Activated CD8-positive, alpha-beta T cell treated with anti-CD3 and anti-CD28 coated beads, Interleukin-2, amount 10 ng/mL, durations not matched to agents 7 days and 5 days (primary cell): ENCODE measurements at regions not wholly inside any gene's neighbourhood (a gene's known extent, or its start where the extent isn't known, plus 50 kb on each side); places are given as distances from the start of the nearest gene placed in this dataset.

Experiments used
- ATAC-seq: fragments of 150-1000 bp; cut with Tn5 transposase; one replicate; pipeline ENCODE4 v1.10.0; 2021; ENCODE audit warnings: moderate library complexity
- CTCF ChIA-PET: fragments of 350-600 bp; sonication (Branson Sonifier 250); formaldehyde crosslinking; loops from one replicate; lab custom pipeline; 2021; ENCODE audit warnings: antibody characterized with exemption; lab: Charles Lee
- POLR2A ChIA-PET: fragments of 350-600 bp; sonication (Branson Sonifier 250); formaldehyde crosslinking; loops from one replicate; lab custom pipeline; 2021; ENCODE audit warnings: antibody characterized with exemption; lab: Charles Lee
- DNase-seq: peaks from one replicate; pipeline ENCODE4 v3.0.0-alpha.2; 2020
- H3K27ac Mint-ChIP-seq: one replicate; pipeline ENCODE4 v1.8.0; 2021; ENCODE audit warnings: mild to moderate bottlenecking, mixed read lengths
- H3K27me3 Mint-ChIP-seq: one replicate; pipeline ENCODE4 v1.8.0; 2021; ENCODE audit warnings: low read depth, mixed read lengths
- H3K36me3 Mint-ChIP-seq: one replicate; pipeline ENCODE4 v1.8.0; 2021; ENCODE audit warnings: low read depth, mixed read lengths
- H3K4me1 Mint-ChIP-seq: one replicate; pipeline ENCODE4 v1.8.0; 2021; ENCODE audit warnings: low read depth, mixed read lengths
- H3K4me3 Mint-ChIP-seq: one replicate; pipeline ENCODE4 v1.8.0; 2021; ENCODE audit warnings: mild to moderate bottlenecking, mixed read lengths
- H3K9me3 Mint-ChIP-seq: one replicate; pipeline ENCODE4 v1.8.0; 2022; ENCODE audit warnings: mixed read lengths; ENCODE audit not compliant: insufficient read depth

DNA sequence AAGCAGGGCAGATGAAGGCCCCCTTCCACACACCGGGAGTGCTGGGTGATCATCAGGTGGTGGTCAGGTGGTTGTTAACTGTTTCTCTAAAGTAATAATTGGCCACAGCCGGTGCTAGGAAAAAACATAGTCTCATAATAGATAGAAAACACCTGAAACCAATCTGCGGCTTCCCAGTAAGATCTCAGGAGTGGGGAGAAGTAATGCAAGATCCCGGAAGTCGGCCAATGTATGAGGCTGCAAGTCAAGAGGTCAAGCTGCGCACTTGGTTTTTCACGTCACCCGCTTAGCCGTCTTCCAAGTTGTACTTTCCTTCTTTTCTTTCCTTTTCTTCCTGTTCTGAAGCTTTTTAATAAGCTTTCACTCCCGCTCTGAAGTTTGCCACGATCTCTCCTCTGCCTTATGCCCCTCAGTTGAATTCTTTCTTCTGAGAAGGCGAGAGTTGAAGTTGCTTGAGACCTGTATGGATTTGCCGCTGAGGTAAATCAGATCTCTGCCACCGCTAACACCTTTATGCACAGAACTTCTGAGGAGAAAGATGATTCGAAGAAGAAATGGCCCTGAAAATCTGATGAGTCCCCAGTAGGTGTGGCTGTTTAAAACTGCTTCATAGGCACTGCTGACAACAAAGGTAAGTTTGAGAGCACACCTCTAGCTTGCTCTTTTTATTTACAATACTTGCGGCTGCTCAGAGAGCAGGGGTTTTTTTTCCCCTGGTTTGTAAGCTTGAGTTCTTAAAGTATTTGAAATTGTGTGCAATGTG, 406.6 kb downstream of the FAM170A start:
- no peak overlapping the region for H3K27ac Mint-ChIP-seq
- DNase-seq, result no peak
- ChIA-PET CTCF (no interaction called here), POLR2A (no interaction called here)
- no peak for ATAC-seq
- no peaks in the 10 kb centered on the region for H3K36me3 Mint-ChIP-seq
- no peaks in the 10 kb centered on the region for H3K9me3 Mint-ChIP-seq
- H3K4me1 Mint-ChIP-seq, result no peaks in the 10 kb centered on the region
- H3K4me3 Mint-ChIP-seq, result no peak overlapping the region
- H3K27me3 Mint-ChIP-seq, result no peaks in the 10 kb centered on the region

GRCh38 chr5:120037451-120037850, 408.1 kb downstream of the FAM170A start:
- no peak for ATAC-seq
- Mint-ChIP-seq H3K4me1 (no peaks in the 10 kb centered on the region), H3K27ac (no peak overlapping the region), H3K4me3 (no peak overlapping the region), H3K36me3 (no peaks in the 10 kb centered on the region), H3K27me3 (no peaks in the 10 kb centered on the region), H3K9me3 (no peaks in the 10 kb centered on the region)
- DNase-seq, result no peak
- ChIA-PET POLR2A (no interaction called here), CTCF (no interaction called here)

DNA sequence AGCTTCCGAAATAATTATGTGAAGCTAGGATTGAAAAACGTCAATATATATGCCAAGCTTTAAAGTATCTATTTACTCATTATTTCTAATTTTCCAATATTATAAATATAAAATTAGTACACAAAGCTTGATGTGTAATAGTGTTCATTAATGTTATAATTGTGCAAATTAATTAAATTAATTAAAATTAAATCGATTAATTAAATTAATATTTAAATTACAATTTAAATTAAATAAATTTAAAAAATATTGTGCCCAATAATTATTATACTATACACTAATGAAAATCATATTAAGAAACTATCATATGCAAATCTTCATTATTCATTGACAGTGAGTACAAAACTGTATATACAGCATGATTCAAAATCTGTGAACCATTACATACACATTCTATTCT, 409.8 kb downstream of the FAM170A start:
- Mint-ChIP-seq H3K4me3 (no peak overlapping the region), H3K27me3 (no peaks in the 10 kb centered on the region), H3K9me3 (no peaks in the 10 kb centered on the region), H3K4me1 (no peaks in the 10 kb centered on the region), H3K27ac (no peak overlapping the region), H3K36me3 (no peaks in the 10 kb centered on the region)
- ChIA-PET CTCF (no interaction called here), POLR2A (no interaction called here)
- DNase-seq (no peak), ATAC-seq (no peak)

DNA sequence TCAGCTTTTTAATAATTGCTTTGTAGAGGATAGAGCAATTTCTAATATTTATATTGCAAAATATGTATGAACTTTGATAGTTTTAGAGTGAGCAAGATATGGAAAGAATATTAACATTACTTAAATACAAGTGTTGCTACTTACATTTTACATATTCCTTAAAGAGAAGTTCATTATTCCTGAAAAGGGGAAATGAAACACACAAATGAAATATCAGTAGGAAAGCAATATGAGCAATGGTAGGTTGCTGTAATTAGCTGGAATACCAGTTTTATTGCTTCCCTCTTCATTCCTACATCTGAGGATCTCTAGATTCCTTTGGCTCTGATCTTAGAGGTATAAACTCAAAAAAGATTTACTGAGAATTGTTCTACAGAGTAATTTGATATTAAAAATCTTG, 414.1 kb downstream of the FAM170A start:
- POLR2A ChIA-PET, result no interaction called here
- CTCF ChIA-PET, result no interaction called here
- no peak for DNase-seq
- H3K36me3 Mint-ChIP-seq, result no peaks in the 10 kb centered on the region
- no peaks in the 10 kb centered on the region for H3K27me3 Mint-ChIP-seq
- ATAC-seq, result no peak
- H3K27ac Mint-ChIP-seq, result no peak overlapping the region
- H3K4me1 Mint-ChIP-seq, result no peaks in the 10 kb centered on the region
- H3K9me3 Mint-ChIP-seq, result no peaks in the 10 kb centered on the region
- no peak overlapping the region for H3K4me3 Mint-ChIP-seq

- POLR2A ChIA-PET, result no interaction called here
- no peak for ATAC-seq
- H3K27me3 Mint-ChIP-seq, result no peaks in the 10 kb centered on the region
- H3K4me3 Mint-ChIP-seq, result no peak overlapping the region
- H3K27ac Mint-ChIP-seq, result no peak overlapping the region
- CTCF ChIA-PET, result no interaction called here
- DNase-seq, result no peak
- no peaks in the 10 kb centered on the region for H3K9me3 Mint-ChIP-seq
- no peaks in the 10 kb centered on the region for H3K4me1 Mint-ChIP-seq
- H3K36me3 Mint-ChIP-seq, result no peaks in the 10 kb centered on the region
Measured at GRCh38 chr5:120052916-120053828, 410.9 kb upstream of the PRR16 start.

- Mint-ChIP-seq H3K4me3 (no peak overlapping the region), H3K9me3 (no peaks in the 10 kb centered on the region), H3K27ac (no peak overlapping the region), H3K27me3 (no peaks in the 10 kb centered on the region), H3K36me3 (no peaks in the 10 kb centered on the region), H3K4me1 (no peaks in the 10 kb centered on the region)
- CTCF ChIA-PET, result no interaction called here
- ATAC-seq, result no peak
- DNase-seq, result no peak
- POLR2A ChIA-PET, result no interaction called here
Measured at GRCh38 chr5:120053841-120054240, 410.3 kb upstream of the PRR16 start.

- Mint-ChIP-seq H3K27me3 (no peaks in the 10 kb centered on the region), H3K27ac (no peak overlapping the region), H3K4me3 (no peak overlapping the region), H3K4me1 (no peaks in the 10 kb centered on the region), H3K9me3 (no peaks in the 10 kb centered on the region), H3K36me3 (no peaks in the 10 kb centered on the region)
- CTCF ChIA-PET, result no interaction called here
- POLR2A ChIA-PET, result no interaction called here
- no peak for ATAC-seq
- DNase-seq, result no peak
Measured at GRCh38 chr5:120055858-120056257, 408.2 kb upstream of the PRR16 start.

GRCh38 chr5:120062515-120062917, 401.6 kb upstream of the PRR16 start:
- ChIA-PET POLR2A (no interaction called here), CTCF (no interaction called here)
- Mint-ChIP-seq H3K4me1 (no peaks in the 10 kb centered on the region), H3K4me3 (no peak overlapping the region), H3K27ac (no peak overlapping the region), H3K27me3 (no peaks in the 10 kb centered on the region), H3K36me3 (no peaks in the 10 kb centered on the region), H3K9me3 (no peaks in the 10 kb centered on the region)
- DNase-seq, result no peak
- ATAC-seq, result no peak

GRCh38 chr5:120072068-120072761, 391.9 kb upstream of the PRR16 start:
- no peak for ATAC-seq
- no peaks in the 10 kb centered on the region for H3K36me3 Mint-ChIP-seq
- H3K27ac Mint-ChIP-seq, result no peak overlapping the region
- no peaks in the 10 kb centered on the region for H3K9me3 Mint-ChIP-seq
- DNase-seq, result no peak
- ChIA-PET POLR2A (no interaction called here), CTCF (no interaction called here)
- no peaks in the 10 kb centered on the region for H3K4me1 Mint-ChIP-seq
- H3K27me3 Mint-ChIP-seq, result no peaks in the 10 kb centered on the region
- H3K4me3 Mint-ChIP-seq, result no peak overlapping the region

DNA sequence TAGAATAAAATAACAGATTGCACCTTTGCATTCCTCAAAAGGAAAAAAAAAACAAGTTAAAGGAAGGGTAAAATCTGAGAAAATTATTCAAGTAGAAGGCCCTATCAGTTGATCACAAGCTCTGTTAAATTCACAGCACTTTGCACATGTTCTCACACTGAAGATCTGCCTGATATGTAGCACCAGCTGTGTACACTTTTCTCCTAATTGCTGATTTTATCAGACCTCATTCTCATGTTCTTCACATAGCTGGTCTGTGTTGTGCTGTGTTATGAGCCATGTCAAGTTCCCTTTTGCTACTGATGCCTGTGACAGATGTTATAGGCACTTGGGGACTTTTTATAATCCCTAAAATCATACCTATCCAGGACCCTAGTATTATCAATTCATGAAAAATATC, 390.4 kb upstream of the PRR16 start:
- Mint-ChIP-seq H3K27ac (no peak overlapping the region), H3K4me3 (no peak overlapping the region), H3K36me3 (no peaks in the 10 kb centered on the region), H3K9me3 (no peaks in the 10 kb centered on the region), H3K27me3 (no peaks in the 10 kb centered on the region), H3K4me1 (no peaks in the 10 kb centered on the region)
- POLR2A ChIA-PET, result no interaction called here
- no peak for ATAC-seq
- CTCF ChIA-PET, result interaction anchor here (1.0 kb wide), 1 partner anchor 8 kb away, joined by 3 read pairs; no protein-coding TSS in a partner anchor
- no peak for DNase-seq

DNA sequence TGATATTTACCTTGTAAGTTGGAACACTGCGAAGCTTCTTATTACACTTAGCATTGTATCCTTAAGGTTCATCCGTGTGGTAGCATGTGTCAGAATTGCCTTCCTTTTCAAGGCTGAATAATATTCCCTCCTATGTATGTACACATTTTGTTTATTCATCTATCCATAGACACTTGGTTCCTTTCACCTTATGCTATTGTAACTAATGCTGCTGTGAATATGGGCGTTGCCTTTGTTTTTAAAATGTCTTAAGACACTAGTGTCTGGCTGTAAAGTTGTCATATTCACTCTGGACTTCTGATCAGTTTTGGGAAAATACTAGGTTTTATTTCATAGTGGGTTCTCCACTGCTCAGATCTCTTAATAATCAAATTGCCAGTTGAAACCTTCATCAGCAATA, 383.3 kb upstream of the PRR16 start:
- ATAC-seq, result no peak
- POLR2A ChIA-PET, result no interaction called here
- H3K9me3 Mint-ChIP-seq, result no peaks in the 10 kb centered on the region
- H3K4me1 Mint-ChIP-seq, result no peaks in the 10 kb centered on the region
- CTCF ChIA-PET, result no interaction called here
- DNase-seq, result no peak
- no peak overlapping the region for H3K4me3 Mint-ChIP-seq
- no peaks in the 10 kb centered on the region for H3K36me3 Mint-ChIP-seq
- H3K27me3 Mint-ChIP-seq, result no peaks in the 10 kb centered on the region
- H3K27ac Mint-ChIP-seq, result no peak overlapping the region
